Vagina (tissue), 2 donors: ENCODE measurements at regions not wholly inside any gene's neighbourhood (a gene's known extent, or its start where the extent isn't known, plus 50 kb on each side); places are given as distances from the start of the nearest gene placed in this dataset.

Experiments used
- DNase-seq, 2 donors: peaks; one replicate each; pipeline ENCODE4 v3.0.0-alpha.2; 2017; ENCODE audit errors: extremely low spot score in 2 of 2
- H3K27ac ChIP-seq: fragments of 200-600 bp; sonication (generic); one replicate; pipeline ENCODE4 v1.5.1; 2019
- H3K27me3 ChIP-seq: fragments of 200-600 bp; sonication (generic); one replicate; pipeline ENCODE4 v1.5.1; 2019
- H3K36me3 ChIP-seq, 2 donors: fragments of 200-600 bp; sonication (generic); one replicate each; pipeline ENCODE4 v1.5.1; 2017 to 2019
- H3K4me1 ChIP-seq: fragments of 200-600 bp; sonication (generic); one replicate; pipeline ENCODE4 v1.5.1; 2019
- H3K4me3 ChIP-seq, 2 donors: fragments of 200-600 bp; sonication (generic); 1 replicate in 1 of 2; 2 replicates in 1 of 2; pipeline ENCODE4 v1.5.1; 2016 to 2019
- H3K9me3 ChIP-seq: fragments of 200-600 bp; sonication (generic); one replicate; pipeline ENCODE4 v1.5.1; 2019
- CTCF ChIP-seq, 3 experiments: fragments of 450-650 bp in 2 of 3; fragments of 200-600 bp in 1 of 3; sonication (generic) in 1 of 3; IDR thresholded peaks; one replicate each; pipeline ENCODE4 v1.5.1; 2017 to 2019; ENCODE audit warnings: antibody characterized with exemption in 3 of 3, mild to moderate bottlenecking in 2 of 3, moderate library complexity in 2 of 3
- POLR2A ChIP-seq, 2 donors: fragments of 450-650 bp; IDR thresholded peaks; one replicate each; pipeline ENCODE4 v1.6.1; 2017; ENCODE audit warnings: antibody characterized with exemption in 2 of 2, mild to moderate bottlenecking in 2 of 2, moderate library complexity in 2 of 2
- POLR2AphosphoS5 ChIP-seq, 2 donors: sonication (generic); formaldehyde crosslinking; IDR thresholded peaks; one replicate each; pipeline ENCODE4 v1.9.0; 2017; ENCODE audit warnings: antibody characterized with exemption in 2 of 2, mild to moderate bottlenecking in 2 of 2, low read depth in 1 of 2; ENCODE audit not compliant: insufficient read depth in 1 of 2
- intact Hi-C: fragments of 100-400 bp; cut with DNase I; formaldehyde crosslinking; loops from one replicate; pipeline ENCODE4 v1.15.1; 2023

GRCh38 chr9:31820426-31820825 lies 564.0 kb upstream of the ACO1 start:
- TF ChIP-seq POLR2A (IDR thresholded peaks at IDR 0.05) (no peak), POLR2AphosphoS5 (IDR thresholded peaks at IDR 0.05; ENCODE audit: insufficient read depth in 1 of 2, low read depth in 1 of 2) (no peak), CTCF (IDR thresholded peaks at IDR 0.05) (no peak)
- intact Hi-C loops, result no loop called here
- Histone ChIP-seq H3K9me3 (no peaks in the 10 kb centered on the region), H3K4me3 (no peak overlapping the region), H3K27ac (no peak overlapping the region), H3K4me1 (no peaks in the 10 kb centered on the region), H3K36me3 (no peaks in the 10 kb centered on the region), H3K27me3 (no peaks in the 10 kb centered on the region)
- no peak for DNase-seq

GRCh38 chr9:31821583-31821982 lies 562.9 kb upstream of the ACO1 start:
- Histone ChIP-seq H3K9me3 (no peaks in the 10 kb centered on the region), H3K27me3 (no peaks in the 10 kb centered on the region), H3K4me3 (no peak overlapping the region), H3K36me3 (no peaks in the 10 kb centered on the region), H3K27ac (no peak overlapping the region), H3K4me1 (no peaks in the 10 kb centered on the region)
- DNase-seq, result no peak
- intact Hi-C loops, result no loop called here
- TF ChIP-seq POLR2A (IDR thresholded peaks at IDR 0.05) (no peak), POLR2AphosphoS5 (IDR thresholded peaks at IDR 0.05; ENCODE audit: insufficient read depth in 1 of 2, low read depth in 1 of 2) (no peak), CTCF (IDR thresholded peaks at IDR 0.05) (no peak)

- no peaks in the 10 kb centered on the region for H3K9me3 ChIP-seq
- H3K36me3 ChIP-seq, result no peaks in the 10 kb centered on the region
- no peak for DNase-seq
- H3K4me3 ChIP-seq, result no peak overlapping the region
- TF ChIP-seq CTCF (IDR thresholded peaks at IDR 0.05) (no peak), POLR2AphosphoS5 (IDR thresholded peaks at IDR 0.05; ENCODE audit: insufficient read depth in 1 of 2, low read depth in 1 of 2) (no peak), POLR2A (IDR thresholded peaks at IDR 0.05) (no peak)
- H3K4me1 ChIP-seq, result no peaks in the 10 kb centered on the region
- H3K27me3 ChIP-seq, result no peaks in the 10 kb centered on the region
- intact Hi-C loops, result no loop called here
- H3K27ac ChIP-seq, result no peak overlapping the region
These were observed 561.1 kb upstream of the ACO1 start for GRCh38 chr9:31823365-31823764.

- Histone ChIP-seq H3K36me3 (no peaks in the 10 kb centered on the region), H3K27me3 (no peaks in the 10 kb centered on the region), H3K4me1 (no peaks in the 10 kb centered on the region), H3K9me3 (no peaks in the 10 kb centered on the region), H3K27ac (no peak overlapping the region), H3K4me3 (no peak overlapping the region)
- intact Hi-C loops, result no loop called here
- TF ChIP-seq POLR2AphosphoS5 (IDR thresholded peaks at IDR 0.05; ENCODE audit: insufficient read depth in 1 of 2, low read depth in 1 of 2), result no peak
- TF ChIP-seq CTCF (IDR thresholded peaks at IDR 0.05), result no peak
- TF ChIP-seq POLR2A (IDR thresholded peaks at IDR 0.05), result no peak
- no peak for DNase-seq
These were observed 559.6 kb upstream of the ACO1 start for GRCh38 chr9:31824860-31825259.

GRCh38 chr9:31837211-31837610 lies 547.2 kb upstream of the ACO1 start:
- no peaks in the 10 kb centered on the region for H3K4me1 ChIP-seq
- no peaks in the 10 kb centered on the region for H3K9me3 ChIP-seq
- no peak for DNase-seq
- H3K36me3 ChIP-seq, result no peaks in the 10 kb centered on the region
- H3K4me3 ChIP-seq, result no peak overlapping the region
- intact Hi-C loops, result no loop called here
- no peaks in the 10 kb centered on the region for H3K27me3 ChIP-seq
- no peak for TF ChIP-seq POLR2AphosphoS5 (IDR thresholded peaks at IDR 0.05; ENCODE audit: insufficient read depth in 1 of 2, low read depth in 1 of 2)
- TF ChIP-seq CTCF (IDR thresholded peaks at IDR 0.05), result no peak
- no peak for TF ChIP-seq POLR2A (IDR thresholded peaks at IDR 0.05)
- H3K27ac ChIP-seq, result no peak overlapping the region
